Liver (tissue), 7 donors: ENCODE measurements at regions not wholly inside any gene's neighbourhood (a gene's known extent, or its start where the extent isn't known, plus 50 kb on each side); places are given as distances from the start of the nearest gene placed in this dataset.

ENCODE experiments used
- DNase-seq: peaks from one replicate; pipeline ENCODE4 v3.0.0-alpha.2; 2017; ENCODE audit warnings: low spot score
- H3K27ac ChIP-seq, 2 donors: one replicate each; pipeline ENCODE4 v1.7.0; 2013; ENCODE audit warnings: inconsistent platforms in 2 of 2, low read length in 2 of 2, control low read depth in 1 of 2, low read depth in 1 of 2, mild to moderate bottlenecking in 1 of 2
- H3K27me3 ChIP-seq, 4 donors: one replicate each; pipeline versions ENCODE4 v1.6.1 to v1.7.0; 2013; ENCODE audit warnings: low read length in 3 of 4, inconsistent platforms in 1 of 4, mild to moderate bottlenecking in 1 of 4, moderate library complexity in 1 of 4; ENCODE audit not compliant: control insufficient read depth in 4 of 4, insufficient read depth in 4 of 4
- H3K36me3 ChIP-seq, 4 donors: one replicate each; pipeline versions ENCODE4 v1.6.1 to v1.7.0; 2013; ENCODE audit warnings: low read length in 3 of 4, mild to moderate bottlenecking in 3 of 4, low read depth in 1 of 4, moderate library complexity in 1 of 4; ENCODE audit not compliant: control insufficient read depth in 4 of 4, insufficient read depth in 3 of 4
- H3K4me1 ChIP-seq, 4 donors: one replicate each; pipeline versions ENCODE4 v1.6.1 to v1.7.0; 2013; ENCODE audit warnings: low read length in 3 of 4, mild to moderate bottlenecking in 3 of 4, moderate library complexity in 1 of 4; ENCODE audit not compliant: control insufficient read depth in 4 of 4, insufficient read depth in 4 of 4
- H3K4me3 ChIP-seq, 3 donors: one replicate each; pipeline versions ENCODE4 v1.6.1 to v1.7.0; 2013; ENCODE audit warnings: low read length in 3 of 3, control low read depth in 1 of 3, low read depth in 1 of 3, mild to moderate bottlenecking in 1 of 3
- H3K9ac ChIP-seq, 2 donors: one replicate each; pipeline ENCODE4 v1.7.0; 2013; ENCODE audit warnings: low read length in 2 of 2, mild to moderate bottlenecking in 2 of 2, moderate library complexity in 2 of 2, control low read depth in 1 of 2, low read depth in 1 of 2
- H3K9me3 ChIP-seq, 4 donors: one replicate each; pipeline versions ENCODE4 v1.6.1 to v1.7.0; 2013; ENCODE audit warnings: low read length in 3 of 4; ENCODE audit not compliant: control insufficient read depth in 4 of 4
- ATF3 ChIP-seq: IDR thresholded peaks from 2 replicates; pipeline ENCODE4 v1.6.1; 2016; ENCODE audit warnings: antibody characterized with exemption
- FOXA1 ChIP-seq: IDR thresholded peaks from 2 replicates; pipeline ENCODE4 v1.6.1; 2016; ENCODE audit warnings: antibody characterized with exemption
- FOXA2 ChIP-seq: IDR thresholded peaks from 2 replicates; pipeline ENCODE4 v1.6.1; 2016; ENCODE audit warnings: antibody characterized with exemption
- GABPA ChIP-seq, 2 donors: IDR thresholded peaks in 1 of 2; conservative IDR thresholded peaks in 1 of 2; 2 replicates each; pipeline ENCODE4 v1.6.1; 2016; ENCODE audit warnings: antibody characterized with exemption in 2 of 2, mild to moderate bottlenecking in 1 of 2, moderate library complexity in 1 of 2
- HNF4A ChIP-seq, 2 donors: conservative IDR thresholded peaks; 2 replicates each; pipeline ENCODE4 v1.6.1; 2016; ENCODE audit warnings: antibody characterized with exemption in 2 of 2, mild to moderate bottlenecking in 2 of 2
- HNF4G ChIP-seq: IDR thresholded peaks from 2 replicates; pipeline ENCODE4 v1.6.1; 2016; ENCODE audit warnings: antibody characterized with exemption
- JUND ChIP-seq, 2 donors: IDR thresholded peaks; 2 replicates each; pipeline ENCODE4 v1.6.1; 2016; ENCODE audit warnings: antibody characterized with exemption in 2 of 2
- MAX ChIP-seq: IDR thresholded peaks from 2 replicates; pipeline ENCODE4 v1.6.1; 2016; ENCODE audit warnings: antibody characterized with exemption
- NR2F2 ChIP-seq: IDR thresholded peaks from 2 replicates; pipeline ENCODE4 v1.6.1; 2016; ENCODE audit warnings: antibody characterized with exemption
- RAD21 ChIP-seq, 2 donors: IDR thresholded peaks; 2 replicates each; pipeline ENCODE4 v1.6.1; 2016; ENCODE audit warnings: antibody characterized with exemption in 2 of 2, mild to moderate bottlenecking in 2 of 2
- REST ChIP-seq: IDR thresholded peaks from 2 replicates; pipeline ENCODE4 v1.6.1; 2016; ENCODE audit warnings: antibody characterized with exemption, mild to moderate bottlenecking
- RXRA ChIP-seq, 2 donors: IDR thresholded peaks; 2 replicates each; pipeline ENCODE4 v1.6.1; 2017 to 2018; ENCODE audit warnings: antibody characterized with exemption in 2 of 2, mild to moderate bottlenecking in 1 of 2
- SP1 ChIP-seq: IDR thresholded peaks from 2 replicates; pipeline ENCODE4 v1.6.1; 2018; ENCODE audit warnings: antibody characterized with exemption, mild to moderate bottlenecking
- YY1 ChIP-seq: IDR thresholded peaks from 2 replicates; pipeline ENCODE4 v1.6.1; 2016; ENCODE audit warnings: antibody characterized with exemption, mild to moderate bottlenecking
- ZBTB33 ChIP-seq: IDR thresholded peaks from 2 replicates; pipeline ENCODE4 v1.6.1; 2016; ENCODE audit warnings: antibody characterized with exemption
- WGBS: extraction: QIAGEN DNeasy Blood & Tissue Kit; methylation state at CpG from one replicate; pipeline ENCODE4 v1.1.7; 2013; 5-methylcytosine and 5-hydroxymethylcytosine counted together
- donor health status: healthy.
- donor health status: healthy.
- donor health status: healthy.
- donor health status: healthy.

GRCh38 chr17:63221939-63222338 lies 224.2 kb downstream of the CYB561 start:
- Histone ChIP-seq H3K36me3 (no peaks in the 10 kb centered on the region), H3K27ac (no peak overlapping the region), H3K9ac (no peak overlapping the region), H3K9me3 (no peaks in the 10 kb centered on the region), H3K4me1 (peaks cover 0 to 2% (median 0%) of the 10 kb centered on the region in 4 donors), H3K27me3 (no peaks in the 10 kb centered on the region), H3K4me3 (no peak overlapping the region)
- no peak for TF ChIP-seq FOXA1
- DNase-seq: no peak
- WGBS: 88% methylated on average over 1 of the region's 1 CpG

- 97% methylated on average over 1 of the region's 1 CpG for WGBS
- DNase-seq: no peak
These were observed 223.5 kb downstream of the CYB561 start for GRCh38 chr17:63222655-63223054.

More at GRCh38 chr17:63222655-63223054, 223.5 kb downstream of the CYB561 start:
- Histone ChIP-seq H3K9ac (no peak overlapping the region), H3K27ac (no peak overlapping the region), H3K4me1 (no peaks in the 10 kb centered on the region), H3K9me3 (no peaks in the 10 kb centered on the region), H3K4me3 (no peak overlapping the region), H3K27me3 (no peaks in the 10 kb centered on the region), H3K36me3 (no peaks in the 10 kb centered on the region)
- TF ChIP-seq RAD21 (IDR thresholded peaks at IDR 0.05) (no peak), NR2F2 (no peak), MAX (no peak), YY1 (no peak), REST (no peak), GABPA (IDR thresholded peaks at IDR 0.05 in 1 of 2, conservative IDR thresholded peaks at IDR 0.05 in 1 of 2) (no peak), HNF4G (no peak), ZBTB33 (no peak), ATF3 (no peak), JUND (IDR thresholded peaks at IDR 0.05) (no peak), RXRA (IDR thresholded peaks at IDR 0.05) (no peak), FOXA2 (no peak), HNF4A (conservative IDR thresholded peaks at IDR 0.05) (no peak), SP1 (no peak)
